GM12872 (cell line): ENCODE measurements at regions not wholly inside any gene's neighbourhood (a gene's known extent, or its start where the extent isn't known, plus 50 kb on each side); places are given as distances from the start of the nearest gene placed in this dataset.

Experiments
- CTCF ChIP-seq: IDR thresholded peaks from 3 replicates; pipeline ENCODE4 v1.5.1; 2011; ENCODE audit warnings: low read depth, mild to moderate bottlenecking, low read length, moderate library complexity; ENCODE audit not compliant: insufficient read depth

DNA sequence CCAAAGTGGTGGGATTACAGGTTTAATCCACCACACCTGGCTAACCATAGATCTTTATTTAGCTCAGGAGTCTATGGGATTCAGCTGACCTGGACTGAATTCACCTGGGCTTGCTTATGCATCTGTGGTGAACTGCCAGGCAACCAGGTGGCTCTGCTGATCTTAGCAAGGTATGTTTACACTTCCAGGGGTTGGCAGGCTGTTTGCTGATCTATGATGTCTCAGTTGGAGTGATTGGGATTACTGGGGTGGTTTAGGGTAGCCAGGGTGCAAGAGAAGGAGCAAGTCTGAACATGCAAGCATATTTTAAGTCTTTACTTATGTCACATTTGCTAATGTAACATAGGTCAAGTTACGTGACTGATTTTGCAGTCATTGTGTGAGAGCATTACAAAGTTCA lies 63.6 kb upstream of the JAK2 start:
- no peak for TF ChIP-seq CTCF

- no peak for TF ChIP-seq CTCF
Observed at GRCh38 chr9:4922101-4922500, 63.0 kb upstream of the JAK2 start.

- TF ChIP-seq CTCF = no peak
Observed at GRCh38 chr9:4922730-4923129, 62.3 kb upstream of the JAK2 start.

GRCh38 chr9:4923141-4923540 lies 61.9 kb upstream of the JAK2 start:
- no peak for TF ChIP-seq CTCF

DNA sequence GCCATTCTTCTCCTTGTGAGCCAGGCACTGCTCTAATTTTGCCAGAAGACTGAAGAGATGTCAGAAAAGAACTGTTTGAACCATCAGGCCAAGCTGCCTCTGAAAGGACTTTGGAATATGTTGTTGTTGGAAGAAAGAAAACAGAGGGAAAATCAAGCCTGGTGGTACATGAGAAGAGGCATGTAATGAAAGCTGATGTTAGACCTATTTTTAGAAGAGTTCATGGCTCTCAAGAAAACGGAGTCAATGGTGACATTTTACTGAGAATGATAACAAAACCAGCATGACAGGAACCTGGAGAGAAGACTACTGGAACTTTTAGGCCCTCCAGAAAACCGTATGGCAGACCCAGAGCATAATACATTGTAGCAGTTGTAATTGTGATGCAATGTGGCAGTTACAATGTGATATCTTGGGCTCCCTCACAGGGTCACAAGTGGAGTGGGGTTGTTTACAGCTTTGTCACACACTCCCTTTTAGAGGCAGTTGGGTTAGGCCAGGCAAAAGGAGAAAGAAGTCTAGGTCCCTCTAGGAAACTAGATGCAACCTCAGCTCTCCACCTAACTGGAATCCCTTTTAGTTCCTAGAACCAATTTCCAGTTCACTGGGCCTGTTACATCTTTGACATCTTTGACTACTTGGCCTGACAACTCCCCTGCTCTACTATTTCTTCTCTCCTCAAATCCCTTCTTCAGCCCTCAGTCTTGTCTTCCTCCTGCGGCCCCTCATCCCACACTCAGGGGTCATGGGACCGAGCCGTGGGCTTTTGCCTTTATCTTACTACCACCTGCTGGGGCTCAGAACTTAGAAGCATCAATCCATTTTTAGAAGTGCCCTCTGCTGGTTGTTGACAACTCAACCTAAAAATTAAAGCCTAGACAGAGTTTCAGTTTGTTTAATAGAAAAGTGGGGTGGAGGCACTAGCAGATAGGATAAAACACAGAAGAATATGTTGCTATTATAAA lies 61.2 kb upstream of the JAK2 start:
- TF ChIP-seq CTCF = peak; percentile 56

- TF ChIP-seq CTCF = no peak
Observed at GRCh38 chr9:4926239-4926638, 58.8 kb upstream of the JAK2 start.

- no peak for TF ChIP-seq CTCF
Observed at GRCh38 chr9:4927043-4927471, 58.0 kb upstream of the JAK2 start.
